NCI-H226 (cell line): ENCODE measurements at regions not wholly inside any gene's neighbourhood (a gene's known extent, or its start where the extent isn't known, plus 50 kb on each side); places are given as distances from the start of the nearest gene placed in this dataset.

ENCODE experiments used
- DNase-seq: peaks from one replicate; pipeline ENCODE4 v3.0.0-alpha.2; 2015

GRCh38 chr7:46854958-46855473, 726.9 kb downstream of the TNS3 start:
- DNase-seq = peak; percentile 6

DNA sequence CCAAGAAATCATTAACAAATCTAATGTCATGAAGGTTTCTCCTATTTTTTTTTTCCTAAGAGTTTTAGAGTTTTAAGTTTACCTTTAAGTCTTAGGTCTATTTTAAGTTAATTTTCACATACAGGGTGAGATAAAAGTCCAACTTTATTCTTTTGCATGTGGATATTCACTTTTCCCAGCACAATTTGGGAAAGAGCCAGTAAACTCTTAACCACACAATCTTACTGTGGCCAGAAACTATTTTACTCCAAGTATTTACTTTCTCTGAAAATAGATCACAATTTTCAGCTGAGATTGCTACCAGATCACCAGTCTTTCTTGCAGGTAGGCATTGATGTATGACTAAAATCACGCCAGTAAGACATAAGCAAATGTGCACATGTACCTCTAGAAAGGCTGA, 728.5 kb downstream of the TNS3 start:
- no peak for DNase-seq

DNA sequence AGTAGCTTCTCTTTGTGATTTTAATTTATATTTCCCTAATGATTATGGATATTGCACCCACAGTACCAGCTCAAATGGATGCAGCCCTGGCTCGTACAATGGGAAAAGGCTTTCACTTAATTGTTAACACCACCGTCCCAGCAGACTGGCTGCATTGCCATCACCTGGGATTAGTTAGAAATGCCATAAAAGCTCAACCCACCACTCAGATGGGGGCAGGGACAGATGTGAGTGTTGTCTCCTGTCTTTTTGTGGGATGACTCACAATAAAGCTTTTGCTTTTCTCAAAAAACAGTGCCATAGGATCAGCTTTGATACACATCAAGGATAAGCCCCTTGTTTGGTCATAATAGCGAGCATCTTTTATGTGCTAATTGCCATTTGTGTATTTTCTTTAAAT, 729.1 kb downstream of the TNS3 start:
- no peak for DNase-seq

- DNase-seq = no peak
These were observed 731.2 kb downstream of the TNS3 start for GRCh38 chr7:46850563-46851330.

GRCh38 chr7:46848944-46849343, 733.0 kb downstream of the TNS3 start:
- DNase-seq = no peak

- DNase-seq = no peak
These were observed 733.6 kb downstream of the TNS3 start for GRCh38 chr7:46848311-46848710.

- DNase-seq = no peak
These were observed 734.8 kb downstream of the TNS3 start for GRCh38 chr7:46847126-46847525.

GRCh38 chr7:46844486-46844885, 737.4 kb downstream of the TNS3 start:
- DNase-seq = no peak

DNA sequence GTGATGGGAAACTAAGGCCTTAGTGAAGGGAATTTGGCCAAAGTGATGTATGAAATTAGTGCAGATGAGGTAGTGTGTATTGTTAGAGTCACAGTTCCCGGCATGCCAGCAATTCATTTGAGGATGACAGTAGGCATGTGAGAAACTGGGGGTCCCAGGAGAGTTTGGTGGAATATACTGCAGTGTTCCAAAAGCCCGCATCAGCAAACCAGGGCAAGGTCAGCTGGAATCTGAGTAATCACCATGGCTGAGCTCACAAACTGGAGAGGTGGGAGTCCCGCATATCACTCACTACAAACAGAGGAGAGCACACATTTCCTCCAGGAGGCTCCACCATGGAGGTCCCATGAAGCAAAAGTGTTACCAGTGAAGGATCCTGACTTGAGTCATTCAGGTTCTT, 740.7 kb downstream of the TNS3 start:
- no peak for DNase-seq

- no peak for DNase-seq
These were observed 742.3 kb downstream of the TNS3 start for GRCh38 chr7:46839651-46840050.

DNA sequence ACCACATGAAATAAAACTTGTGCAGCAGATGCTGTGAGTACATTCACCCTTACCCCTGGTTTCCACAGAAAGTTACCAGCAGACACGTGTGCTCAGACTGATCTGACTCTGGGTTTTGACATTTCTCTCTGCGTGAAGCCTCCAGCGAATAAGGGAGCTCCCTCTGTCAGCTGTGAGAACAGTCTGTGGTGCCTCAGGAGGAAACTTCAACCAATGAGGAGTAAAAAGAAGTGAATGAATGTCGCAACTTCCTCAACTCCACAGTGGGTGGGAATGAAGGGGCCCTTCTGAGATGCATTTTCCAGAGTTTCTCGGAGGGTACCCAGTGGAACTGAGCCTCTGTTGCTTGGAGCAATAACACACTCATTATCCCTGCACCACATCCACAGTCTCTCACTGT, 743.4 kb downstream of the TNS3 start:
- no peak for DNase-seq

DNA sequence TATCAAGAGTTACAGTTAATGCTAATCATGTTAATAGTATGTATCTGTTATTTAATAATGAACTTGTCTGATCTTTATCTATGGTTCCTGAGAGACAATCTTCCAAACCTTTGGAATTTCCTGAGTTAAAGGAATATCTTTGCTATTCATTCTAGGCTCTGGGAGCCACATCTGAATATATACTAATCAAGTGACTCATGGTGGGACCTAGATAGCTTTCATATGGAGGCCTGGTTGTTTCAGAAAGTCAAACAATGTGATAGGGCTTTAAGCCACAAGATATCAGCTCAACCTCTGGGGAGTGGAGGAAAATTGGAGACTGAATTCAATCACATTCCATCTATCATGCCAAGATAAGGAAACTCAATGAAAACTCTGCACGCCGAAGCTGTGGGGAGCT, 746.4 kb downstream of the TNS3 start:
- peak; percentile 68 for DNase-seq

GRCh38 chr7:46834921-46835320, 747.0 kb downstream of the TNS3 start:
- DNase-seq = no peak

DNA sequence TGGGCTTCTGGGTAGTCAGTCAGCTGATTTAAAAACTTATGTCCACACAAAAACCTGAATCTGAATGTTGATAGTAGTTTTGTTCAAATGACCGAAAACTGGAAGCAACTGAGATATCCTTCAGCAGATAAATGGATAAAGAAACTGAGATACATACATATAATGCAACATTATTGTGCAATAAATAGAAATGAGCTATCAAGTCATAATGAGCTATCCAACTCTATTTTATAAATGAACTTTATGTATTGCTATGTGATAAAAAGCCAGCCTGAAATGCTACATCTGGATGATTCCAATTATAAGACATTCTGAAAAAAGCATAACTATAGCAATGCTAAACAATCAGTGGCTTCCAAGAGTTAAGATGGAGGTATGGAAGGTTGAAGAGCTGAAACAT, 748.7 kb downstream of the TNS3 start:
- DNase-seq = no peak

- DNase-seq = no peak
These were observed 749.8 kb downstream of the TNS3 start for GRCh38 chr7:46832136-46832535.

DNA sequence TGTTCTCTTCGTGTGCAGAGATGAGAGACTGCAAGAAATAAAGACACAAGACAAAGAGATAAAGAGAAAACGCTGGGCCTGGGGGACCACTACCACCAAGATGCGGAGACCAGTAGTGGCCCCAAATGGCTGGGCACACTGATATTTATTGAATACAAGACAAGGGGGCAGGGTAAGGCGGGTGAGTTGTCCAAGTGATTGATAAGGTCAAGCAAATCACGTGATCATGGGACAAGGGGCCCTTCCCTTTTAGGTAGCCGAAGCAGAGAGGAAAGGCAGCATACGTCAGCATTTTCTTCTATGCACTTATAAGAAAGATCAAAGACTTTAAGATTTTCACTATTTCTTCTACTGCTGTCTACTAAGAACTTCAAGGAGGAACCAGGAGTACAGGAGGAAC, 762.1 kb downstream of the TNS3 start:
- no peak for DNase-seq

DNA sequence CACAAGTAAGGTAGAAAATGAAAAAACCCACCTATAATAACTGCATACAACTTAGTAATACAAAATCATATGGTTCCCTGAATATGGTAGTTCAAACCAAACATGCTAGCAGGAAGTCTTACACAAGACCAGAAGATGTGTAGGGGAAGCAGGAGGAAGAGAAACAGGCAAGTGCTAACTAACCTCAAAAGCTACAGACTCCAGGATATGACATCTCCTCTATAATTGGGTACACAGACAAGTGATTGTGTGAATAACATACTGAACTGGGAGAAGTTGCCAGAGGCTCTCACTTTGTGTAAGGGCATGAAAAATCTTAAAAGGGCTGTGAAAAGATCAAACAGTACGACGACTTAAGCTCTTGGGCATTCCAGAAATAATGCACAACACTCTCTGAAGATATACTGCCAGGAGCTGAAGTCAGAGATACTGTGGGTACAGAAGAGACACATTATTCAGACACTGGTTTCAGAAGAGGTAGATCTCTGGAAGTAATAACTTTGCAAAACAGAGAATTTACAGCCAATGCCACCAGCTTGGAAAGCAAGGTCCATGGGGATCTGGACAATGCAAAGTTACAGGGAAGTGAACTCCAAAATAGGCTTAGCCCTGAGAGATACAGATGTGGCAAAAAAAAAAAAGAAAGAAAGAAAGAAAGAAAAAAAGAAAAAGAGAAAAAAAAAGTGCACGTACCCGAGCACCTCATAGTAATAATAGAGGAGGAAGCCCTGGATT, 767.2 kb downstream of the TNS3 start:
- peak; percentile 9 for DNase-seq

DNA sequence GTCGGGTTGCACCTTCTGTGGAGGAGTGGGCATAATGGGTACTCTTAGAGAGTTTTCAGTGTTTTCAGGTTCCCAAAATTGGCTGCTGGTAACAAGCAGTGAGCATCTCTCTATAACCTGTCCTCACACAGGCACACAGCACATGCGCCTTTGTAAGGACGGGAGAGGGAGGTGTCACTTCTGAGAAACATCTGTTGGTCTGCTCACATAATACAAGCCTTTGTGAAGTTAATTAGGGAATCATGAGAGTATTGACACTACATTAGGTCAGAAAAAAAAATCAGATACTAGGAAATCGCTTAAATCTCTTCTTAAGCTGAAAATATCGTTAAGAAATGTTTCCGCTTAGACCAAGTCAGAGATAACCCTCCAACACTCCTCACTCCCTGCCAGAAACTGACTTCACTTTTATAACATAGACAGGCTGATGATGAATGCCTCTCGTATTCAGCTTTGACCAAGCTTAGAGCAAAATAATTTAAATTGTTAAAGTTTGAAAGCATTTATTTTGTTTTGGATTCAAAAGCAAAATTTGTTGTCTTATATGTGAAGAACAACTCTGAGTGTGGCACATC, 769.7 kb downstream of the TNS3 start:
- DNase-seq = no peak

DNA sequence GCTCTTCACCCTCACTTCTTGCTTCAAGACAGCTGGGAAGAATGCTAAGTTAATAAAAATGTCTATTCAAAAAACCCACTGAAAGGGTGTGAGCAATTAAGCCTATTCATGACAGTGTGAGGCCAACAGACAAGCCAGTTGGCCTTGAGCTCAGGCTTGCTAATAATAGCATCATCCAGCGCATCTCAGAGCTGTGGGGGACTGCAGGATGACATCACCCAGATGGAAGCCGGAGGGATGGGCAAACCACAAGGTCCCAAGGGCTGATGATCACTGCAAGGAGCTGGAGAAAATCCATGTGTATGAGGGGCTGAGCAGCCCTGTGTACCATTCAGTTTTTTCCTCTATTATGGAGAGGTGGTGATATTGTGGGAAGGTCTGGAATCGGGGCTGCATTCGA, 770.4 kb downstream of the TNS3 start:
- DNase-seq = peak; percentile 66

DNA sequence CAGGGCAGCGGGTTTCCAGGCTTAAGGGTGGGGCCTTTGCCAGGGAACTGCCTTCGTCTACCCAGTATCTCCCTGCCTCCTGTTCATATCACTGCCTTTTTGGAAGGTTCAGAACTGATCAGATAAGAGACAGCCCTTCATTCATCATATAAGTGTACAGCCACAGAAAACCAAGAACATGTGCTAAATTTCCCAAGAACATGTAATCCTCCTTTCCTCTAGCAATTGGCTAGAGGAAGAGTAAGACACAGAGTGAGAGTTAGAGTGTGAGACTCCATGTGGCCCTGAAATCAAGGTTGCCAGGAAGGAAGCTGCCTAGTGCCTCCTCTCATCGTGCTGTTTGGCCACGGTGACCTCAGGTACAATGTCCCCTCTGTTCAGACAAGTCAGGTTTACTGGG, 770.9 kb downstream of the TNS3 start:
- DNase-seq = no peak

DNA sequence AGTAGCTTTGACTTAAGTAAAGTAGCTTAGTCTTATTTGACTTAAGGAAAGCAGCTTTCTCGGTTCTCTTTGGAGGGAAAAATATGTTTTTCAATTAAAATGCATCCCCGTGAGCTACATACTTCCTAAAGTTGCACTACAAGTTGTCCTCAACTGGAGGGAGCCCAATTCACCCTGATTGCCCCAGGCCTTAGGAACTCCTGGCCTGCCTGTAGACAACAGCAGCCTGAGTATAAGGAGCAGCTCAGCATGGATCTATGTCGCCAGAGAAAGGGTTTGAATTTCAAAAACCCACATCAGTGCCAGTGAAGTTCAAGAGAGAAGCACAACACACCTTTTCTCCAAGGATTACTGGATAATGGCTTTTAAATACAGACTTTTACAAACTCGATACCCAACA, 772.0 kb downstream of the TNS3 start:
- no peak for DNase-seq

- DNase-seq = no peak
These were observed 775.1 kb downstream of the TNS3 start for GRCh38 chr7:46806856-46807255.

DNA sequence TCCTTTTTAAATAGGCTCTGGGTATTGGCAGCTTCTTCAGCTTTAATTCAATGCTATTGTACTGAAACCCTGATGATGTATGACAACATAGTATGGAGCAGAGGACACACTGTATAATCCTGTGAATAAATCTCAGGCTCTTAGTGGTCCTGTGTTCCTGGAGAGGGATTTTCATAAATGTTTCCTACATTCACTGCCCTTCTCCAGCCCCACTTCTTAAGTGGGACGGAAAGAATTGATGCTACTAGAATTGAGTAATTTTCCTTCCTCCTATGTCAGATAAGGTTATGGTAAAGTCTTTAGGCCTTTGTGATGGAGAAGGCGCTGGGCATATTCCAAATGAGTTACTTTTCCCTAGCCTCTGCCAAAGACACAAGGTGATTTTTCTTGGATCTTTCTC, 779.4 kb downstream of the TNS3 start:
- no peak for DNase-seq

DNA sequence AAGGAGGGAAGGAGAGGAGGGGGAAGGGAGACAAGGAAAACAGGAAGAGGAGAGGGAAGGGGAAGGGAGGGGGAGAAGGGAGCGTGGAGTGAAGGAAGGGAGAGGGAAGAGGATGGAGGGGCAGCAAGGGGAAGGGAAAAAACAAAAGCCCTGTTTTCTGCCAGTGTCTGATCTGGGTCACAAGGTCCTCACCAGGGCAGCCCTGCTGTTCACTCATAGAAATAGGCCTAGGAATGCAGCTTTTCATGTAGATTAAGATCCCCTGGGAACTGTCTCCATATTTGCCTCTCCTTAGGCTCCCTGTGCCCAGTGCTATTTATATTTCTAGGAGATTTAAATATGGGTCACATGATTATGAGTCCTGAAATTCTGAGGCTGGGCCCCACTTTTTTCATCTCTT, 790.7 kb downstream of the TNS3 start:
- DNase-seq = no peak
